ENCODE measurements at regions not wholly inside any gene's neighbourhood (a gene's known extent, or its start where the extent isn't known, plus 50 kb on each side); places are given as distances from the start of the nearest gene placed in this dataset.

DNA sequence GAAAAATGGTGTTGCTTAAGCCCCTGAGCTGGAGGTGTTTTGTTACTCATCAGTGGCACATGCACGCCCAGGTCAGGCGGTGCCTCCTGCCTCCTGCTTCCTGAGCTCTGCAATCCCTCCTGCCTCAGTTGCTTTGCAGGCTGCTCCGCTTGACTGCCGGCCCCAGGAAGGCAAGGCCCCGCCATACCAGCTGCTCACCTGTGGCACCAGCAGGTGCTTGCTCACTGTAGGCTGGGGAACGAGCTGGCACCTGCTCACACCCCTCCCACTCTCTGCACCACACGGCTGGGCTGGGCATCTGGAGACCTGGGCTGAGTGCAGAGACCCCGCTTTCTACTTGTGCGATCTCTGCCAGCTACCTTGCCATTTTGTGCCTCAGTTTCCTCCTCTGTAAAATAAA, 200.2 kb downstream of the RBFOX3 start:
- H4K20me1 ChIP-seq = peaks cover 0 to 40% (median 6%) of the 10 kb centered on the region in 11 experiments; a peak in 9 of 22 replicates
- peaks cover 0 to 7% (median 5%) of the 10 kb centered on the region in 11 experiments; a peak in 11 of 22 replicates for H3K9me3 ChIP-seq (replicated peaks in 1 of 11)
- H3K4me1 ChIP-seq = peaks cover 26 to 96% (median 86%) of the 10 kb centered on the region in 10 experiments
- no peak overlapping the region for H3K27ac ChIP-seq
- H3K4me3 ChIP-seq = no peak overlapping the region
- H3K9ac ChIP-seq = no peak overlapping the region
- peaks cover 27 to 73% (median 52%) of the 10 kb centered on the region in 11 experiments for H3K27me3 ChIP-seq
- peak overlapping the region in 7 of 11 experiments; percentile 38 to 91 (median 84); a peak in 12 of 22 replicates for H3K4me2 ChIP-seq
- no peaks in the 10 kb centered on the region for H3K36me3 ChIP-seq
- no peak for TF ChIP-seq Cebpa-rat (IDR thresholded peaks at IDR 0.05)

DNA sequence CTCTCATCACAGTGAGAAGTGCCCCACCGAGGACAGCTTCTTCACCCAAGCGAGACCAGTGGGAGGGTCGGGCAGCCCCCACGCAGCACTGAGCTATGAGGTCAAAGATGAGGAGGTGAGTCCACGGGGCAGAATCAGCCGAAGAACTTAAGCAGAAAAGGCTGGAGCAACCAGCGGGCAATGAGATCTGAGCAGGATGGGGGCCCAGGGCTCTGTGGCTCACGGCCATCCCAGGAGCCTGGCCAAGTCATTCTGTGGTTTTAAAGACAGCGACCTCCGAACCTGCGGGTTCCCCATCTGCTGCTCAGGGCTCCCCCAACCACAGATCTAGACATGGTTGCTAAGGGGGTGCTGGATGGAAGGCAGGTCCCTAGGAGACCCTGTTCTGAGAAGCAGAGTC, 202.6 kb downstream of the RBFOX3 start:
- Histone ChIP-seq H3K4me3 (peak overlapping the region in 3 of 10 experiments; percentile 7 to 12 (median 12); a peak in 2 of 20 replicates), H3K27me3 (peaks cover 30 to 64% (median 44%) of the 10 kb centered on the region in 11 experiments), H3K9ac (peak overlapping the region in 3 of 11 experiments; percentile 30 to 44 (median 35); a peak in 4 of 22 replicates), H3K27ac (no peak overlapping the region), H3K4me2 (peak overlapping the region; percentile 1 to 91 (median 81); a peak in 19 of 22 replicates), H3K36me3 (no peaks in the 10 kb centered on the region), H4K20me1 (peaks cover 0 to 31% (median under 1%) of the 10 kb centered on the region in 11 experiments; a peak in 8 of 22 replicates), H3K9me3 (replicated peaks in 1 of 11) (peaks cover 0 to 8% (median 5%) of the 10 kb centered on the region in 11 experiments; a peak in 11 of 22 replicates), H3K4me1 (peaks cover 17 to 77% (median 62%) of the 10 kb centered on the region in 10 experiments)
- no peak for TF ChIP-seq Cebpa-rat (IDR thresholded peaks at IDR 0.05)

DNA sequence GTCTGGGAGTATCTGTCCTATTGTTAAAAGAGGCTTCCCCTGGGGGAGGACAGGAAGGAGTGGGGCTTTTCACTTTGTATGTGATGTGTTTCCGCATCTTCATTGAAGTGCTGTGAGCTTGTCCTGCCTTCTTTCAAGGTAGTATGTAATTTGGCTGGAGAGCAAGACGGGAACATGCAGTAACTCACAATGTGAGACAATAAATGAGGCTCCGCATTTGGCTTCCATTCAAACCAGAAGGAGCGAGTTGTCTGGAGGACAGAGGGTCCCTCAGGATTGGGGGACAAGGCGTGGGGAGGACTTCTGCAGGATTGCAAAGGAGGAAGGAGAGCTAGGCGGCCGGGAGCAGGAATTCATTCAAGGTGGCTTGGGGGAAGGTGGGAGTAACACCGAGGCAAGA, 203.5 kb downstream of the RBFOX3 start:
- Histone ChIP-seq H3K36me3 (no peaks in the 10 kb centered on the region), H3K27ac (no peak overlapping the region), H3K27me3 (peaks cover 30 to 64% (median 44%) of the 10 kb centered on the region in 11 experiments), H3K4me1 (peaks cover 13 to 74% (median 53%) of the 10 kb centered on the region in 10 experiments), H3K9me3 (replicated peaks in 1 of 11) (peaks cover 0 to 8% (median 5%) of the 10 kb centered on the region in 11 experiments; a peak in 11 of 22 replicates), H3K4me2 (peak overlapping the region in 9 of 11 experiments; percentile 46 to 91 (median 82); a peak in 17 of 22 replicates), H3K9ac (0 out of 22 replicates have a peak overlapping the region, but pooled peaks of 1 of the 11 experiments have one; percentile 30), H3K4me3 (peak overlapping the region in 2 of 10 experiments; percentile 12 to 32; a peak in 2 of 20 replicates), H4K20me1 (peaks cover 0 to 27% (median 0%) of the 10 kb centered on the region in 11 experiments; a peak in 7 of 22 replicates)
- TF ChIP-seq Cebpa-rat (IDR thresholded peaks at IDR 0.05) = no peak

DNA sequence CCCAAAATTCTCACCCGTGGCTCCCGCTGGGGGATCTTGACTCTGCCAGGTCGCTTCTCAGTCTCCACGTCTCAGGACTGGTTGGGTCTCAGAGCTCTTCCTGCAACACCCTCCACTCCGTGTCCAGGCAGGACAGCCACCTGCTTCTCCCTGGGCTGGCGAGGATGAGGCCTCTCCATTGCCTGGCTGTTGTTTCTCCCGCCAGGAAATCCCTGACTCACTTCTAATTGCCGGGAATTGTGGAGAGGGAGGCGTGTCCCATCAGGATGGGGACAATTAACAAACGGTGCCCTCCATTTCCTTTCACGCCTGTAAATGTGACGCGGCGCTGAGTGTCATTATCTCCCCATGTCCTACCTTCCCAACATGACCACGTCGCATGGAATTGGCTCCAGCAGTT, 204.5 kb downstream of the RBFOX3 start:
- no peak overlapping the region for H3K4me3 ChIP-seq
- H3K27ac ChIP-seq = no peak overlapping the region
- peaks cover 0 to 8% (median 5%) of the 10 kb centered on the region in 11 experiments; a peak in 11 of 22 replicates for H3K9me3 ChIP-seq (replicated peaks in 1 of 11)
- no peak overlapping the region for H3K9ac ChIP-seq
- peaks cover 30 to 64% (median 44%) of the 10 kb centered on the region in 11 experiments for H3K27me3 ChIP-seq
- H3K4me1 ChIP-seq = peaks cover 13 to 74% (median 55%) of the 10 kb centered on the region in 10 experiments
- peaks cover 0 to 27% (median 0%) of the 10 kb centered on the region in 11 experiments; a peak in 7 of 22 replicates for H4K20me1 ChIP-seq
- H3K36me3 ChIP-seq = no peaks in the 10 kb centered on the region
- no peak for TF ChIP-seq Cebpa-rat (IDR thresholded peaks at IDR 0.05)
- peak overlapping the region in 8 of 11 experiments; percentile 72 to 91 (median 83); a peak in 15 of 22 replicates for H3K4me2 ChIP-seq

DNA sequence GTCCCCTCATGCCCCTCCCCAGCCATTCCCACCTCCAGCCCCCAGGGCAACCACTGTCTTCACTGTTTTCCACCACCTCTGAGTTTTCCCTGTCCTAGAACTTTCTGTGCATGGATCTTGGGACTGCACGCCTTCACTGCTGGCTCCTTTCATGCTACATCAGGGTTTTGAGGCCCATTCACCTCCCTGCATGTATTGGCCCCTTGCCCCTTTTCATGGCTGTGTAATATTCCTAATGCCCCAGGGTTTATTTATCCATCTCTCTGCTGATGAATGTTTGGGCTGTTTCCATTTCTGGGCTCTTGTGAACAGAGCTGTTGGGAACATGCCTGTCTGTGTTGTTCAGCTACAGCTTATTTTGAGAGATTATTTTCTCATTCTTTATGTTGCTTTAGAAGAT, 205.0 kb downstream of the RBFOX3 start:
- Histone ChIP-seq H3K4me2 (no peak overlapping the region), H3K4me3 (no peak overlapping the region), H3K9ac (no peak overlapping the region), H3K27me3 (peaks cover 31 to 67% (median 47%) of the 10 kb centered on the region in 11 experiments), H3K27ac (no peak overlapping the region), H4K20me1 (peaks cover 0 to 27% (median 0%) of the 10 kb centered on the region in 11 experiments; a peak in 7 of 22 replicates), H3K4me1 (peaks cover 15 to 74% (median 54%) of the 10 kb centered on the region in 10 experiments), H3K36me3 (no peaks in the 10 kb centered on the region), H3K9me3 (replicated peaks in 1 of 11) (peaks cover 0 to 8% (median 5%) of the 10 kb centered on the region in 11 experiments; a peak in 11 of 22 replicates)
- no peak for TF ChIP-seq Cebpa-rat (IDR thresholded peaks at IDR 0.05)

DNA sequence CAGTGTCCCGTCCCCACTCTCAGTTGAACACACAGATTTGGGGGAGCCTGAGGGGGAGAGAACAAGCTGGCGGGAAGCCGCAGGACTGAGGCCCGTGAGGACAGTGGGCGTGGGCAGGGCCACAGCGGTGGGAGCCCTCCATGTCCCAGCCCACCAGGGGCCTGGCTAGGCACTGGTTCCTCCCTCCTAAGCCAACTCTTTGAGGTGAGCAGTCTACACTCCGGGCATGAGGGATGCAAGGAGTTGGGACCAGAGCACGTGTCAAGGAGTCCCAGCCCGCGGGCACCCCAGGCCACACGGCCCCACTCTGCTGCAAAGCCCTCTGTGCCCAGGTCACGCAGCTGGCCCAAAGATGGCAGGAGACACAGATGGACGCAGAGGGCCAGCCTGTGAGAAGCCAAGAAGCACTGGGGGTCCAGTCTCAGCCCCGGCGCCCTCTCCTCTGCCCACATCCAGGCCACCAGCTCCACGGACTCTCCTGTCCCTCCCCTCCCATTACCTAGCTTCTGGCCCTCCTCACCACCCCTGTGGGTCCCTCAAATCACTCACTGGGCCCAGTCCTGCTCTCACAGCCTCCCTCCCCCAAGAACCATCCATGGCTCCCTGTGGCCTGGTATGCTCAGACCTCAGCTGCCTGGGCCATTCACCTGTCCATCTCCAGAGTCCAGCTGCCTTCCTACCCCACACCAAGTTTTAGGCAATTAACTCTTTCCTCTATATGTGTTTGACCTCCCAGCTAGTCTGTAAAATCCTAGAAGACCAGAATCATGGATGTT, 206.5 kb downstream of the RBFOX3 start:
- Histone ChIP-seq H3K27ac (no peak overlapping the region), H3K9me3 (replicated peaks in 1 of 11) (peaks cover 0 to 8% (median 5%) of the 10 kb centered on the region in 11 experiments; a peak in 11 of 22 replicates), H4K20me1 (peaks cover 0 to 37% (median 0%) of the 10 kb centered on the region in 11 experiments; a peak in 7 of 22 replicates), H3K9ac (no peak overlapping the region), H3K4me3 (no peak overlapping the region), H3K36me3 (no peaks in the 10 kb centered on the region), H3K4me1 (peaks cover 17 to 74% (median 54%) of the 10 kb centered on the region in 10 experiments), H3K4me2 (no peak overlapping the region), H3K27me3 (peaks cover 46 to 72% (median 58%) of the 10 kb centered on the region in 11 experiments)
- no peak for TF ChIP-seq Cebpa-rat (IDR thresholded peaks at IDR 0.05)

DNA sequence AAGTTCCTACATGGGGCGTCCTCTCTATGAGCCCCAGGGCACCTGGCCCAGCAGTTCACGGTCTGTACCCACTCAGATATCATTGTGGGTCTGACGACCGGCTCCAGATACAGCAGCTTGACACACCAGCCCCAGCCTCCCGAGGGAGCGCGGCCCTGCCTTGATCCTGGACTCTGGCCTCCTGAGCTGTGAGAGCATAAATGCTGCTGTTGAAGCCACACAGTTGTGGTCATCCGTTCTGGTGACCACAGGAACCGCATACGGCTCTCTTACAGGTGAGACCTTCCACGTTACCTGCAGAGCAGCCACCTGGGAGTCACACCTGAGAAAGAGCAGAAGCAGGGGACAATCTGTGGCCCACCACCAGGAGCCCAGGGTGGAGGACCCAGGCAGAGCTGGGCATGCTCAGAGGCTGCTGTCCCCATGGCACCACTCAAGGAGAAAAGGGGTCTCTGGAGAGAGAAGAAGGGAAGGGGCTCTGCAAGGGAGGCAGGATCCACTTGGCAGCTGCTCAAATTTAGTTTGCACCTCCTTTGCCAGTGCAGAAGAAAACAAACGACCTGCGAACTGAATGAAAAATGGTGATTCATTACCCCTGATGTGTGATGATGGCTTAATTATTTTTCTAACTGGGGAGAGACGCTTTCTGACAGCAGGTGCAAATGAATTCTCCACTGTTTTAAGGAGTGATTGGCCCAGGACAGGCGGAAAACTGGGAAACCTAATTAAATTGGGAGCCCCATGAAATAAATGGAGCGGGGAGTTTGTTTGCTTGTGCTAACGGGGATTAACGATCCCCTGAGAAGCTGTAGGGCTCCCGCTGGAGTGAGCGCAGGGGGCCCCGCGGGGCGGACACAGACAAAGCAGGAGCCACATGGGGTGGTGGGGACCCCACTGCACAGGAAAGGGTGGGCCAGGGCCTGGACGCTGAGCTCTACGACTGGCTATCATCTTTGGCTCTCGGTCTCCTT, 208.9 kb downstream of the RBFOX3 start:
- H3K27ac ChIP-seq = no peak overlapping the region
- H3K4me1 ChIP-seq = peaks cover 8 to 64% (median 42%) of the 10 kb centered on the region in 10 experiments; a peak in 18 of 20 replicates
- no peak overlapping the region for H3K9ac ChIP-seq
- H3K9me3 ChIP-seq (replicated peaks in 1 of 11) = peaks cover 0 to 8% (median 5%) of the 10 kb centered on the region in 11 experiments; a peak in 11 of 22 replicates
- TF ChIP-seq Cebpa-rat (IDR thresholded peaks at IDR 0.05) = no peak
- peaks cover 41 to 68% (median 54%) of the 10 kb centered on the region in 11 experiments for H3K27me3 ChIP-seq
- peak overlapping the region; percentile 71 to 87 (median 84); a peak in 21 of 22 replicates for H3K4me2 ChIP-seq
- no peak overlapping the region for H3K4me3 ChIP-seq
- H3K36me3 ChIP-seq = no peaks in the 10 kb centered on the region
- H4K20me1 ChIP-seq = peaks cover 0 to 38% (median 0%) of the 10 kb centered on the region in 11 experiments; a peak in 4 of 22 replicates

Measured in BLaER1 treated with 17β-estradiol and CSF1 and Interleukin-3, amounts not matched to agents 10 nM and 100 nM (cell line).